SW480 (cell line): ENCODE measurements at regions not wholly inside any gene's neighbourhood (a gene's known extent, or its start where the extent isn't known, plus 50 kb on each side); places are given as distances from the start of the nearest gene placed in this dataset.

Experiments
- DNase-seq: peaks from one replicate; pipeline ENCODE4 v3.0.0-alpha.2; 2016; ENCODE audit warnings: low spot score

DNA sequence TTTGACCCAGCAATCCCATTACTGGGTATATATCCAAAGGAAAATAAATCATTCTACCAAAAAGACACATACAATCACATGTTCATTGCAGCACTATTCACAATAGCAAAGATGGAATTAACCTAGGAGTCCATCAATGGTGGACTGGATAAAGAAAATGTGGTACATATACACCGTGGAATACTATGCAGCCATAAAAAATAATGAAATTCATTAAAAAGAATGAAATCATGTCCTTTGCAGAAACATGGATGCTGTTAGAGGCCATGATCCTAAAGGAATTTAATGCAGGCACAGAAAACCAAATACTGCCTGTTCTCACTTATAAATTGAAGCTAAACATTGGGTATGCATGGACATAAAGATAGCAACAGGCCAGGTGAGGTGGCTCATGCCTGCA, 61.9 kb upstream of the BMP6 start:
- DNase-seq: no peak

DNA sequence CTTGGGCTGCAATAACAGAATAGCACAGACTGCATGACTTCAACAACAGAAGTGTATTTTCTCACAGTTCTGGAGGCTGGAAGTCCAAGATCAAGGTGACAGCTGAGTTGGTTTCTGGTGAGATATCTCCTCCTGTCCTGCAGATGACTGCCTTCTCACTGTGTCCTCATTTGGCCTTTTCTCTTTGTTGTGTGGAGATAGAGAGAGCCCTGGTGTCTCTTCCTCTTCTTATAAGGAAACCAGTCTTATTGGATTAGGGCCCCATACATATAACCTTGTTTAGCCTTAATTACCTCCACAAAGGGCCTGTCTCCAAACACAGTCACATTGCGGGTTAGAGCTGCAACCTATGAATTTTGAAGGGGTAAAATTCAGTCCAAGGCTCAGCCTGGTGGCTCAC, 57.0 kb upstream of the BMP6 start:
- no peak for DNase-seq

DNA sequence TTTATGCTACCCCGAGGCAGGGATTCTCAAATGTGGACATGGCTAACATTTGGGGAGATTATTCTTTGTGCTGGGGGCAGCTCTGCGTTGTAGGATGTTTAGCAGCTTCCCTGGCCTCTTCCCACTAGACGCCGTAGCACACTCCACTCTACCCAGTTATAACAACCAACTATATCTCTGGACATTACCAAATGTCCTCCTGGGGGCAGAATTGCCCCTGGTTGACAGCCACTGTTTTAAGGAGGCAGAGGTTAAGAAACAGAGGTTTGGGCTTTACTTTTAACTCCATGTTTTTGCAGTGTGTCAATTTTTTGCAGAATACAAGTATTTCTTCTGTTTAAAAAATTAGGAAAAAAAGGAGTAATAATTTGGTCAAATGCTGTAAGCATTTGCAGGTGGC, 56.2 kb upstream of the BMP6 start:
- no peak for DNase-seq

DNA sequence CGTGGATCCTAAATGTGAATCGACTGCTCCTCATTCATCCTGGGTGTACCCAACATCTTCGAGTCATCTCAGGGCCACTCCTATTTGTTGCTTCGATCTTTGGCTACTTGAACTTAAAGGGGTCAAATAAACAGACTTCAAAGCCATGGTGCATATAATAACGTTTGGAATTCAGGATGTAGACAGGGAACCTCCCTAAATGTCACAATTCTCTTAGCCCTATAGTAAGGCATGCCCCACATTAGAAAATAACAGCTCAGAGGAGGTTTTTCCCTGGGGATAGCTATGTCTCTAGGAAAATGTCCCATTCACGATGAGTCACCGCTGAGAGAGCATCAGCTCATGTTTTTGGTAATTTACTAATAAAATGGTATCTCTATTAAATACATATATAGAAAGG, 54.8 kb upstream of the BMP6 start:
- DNase-seq: peak; percentile 45

DNA sequence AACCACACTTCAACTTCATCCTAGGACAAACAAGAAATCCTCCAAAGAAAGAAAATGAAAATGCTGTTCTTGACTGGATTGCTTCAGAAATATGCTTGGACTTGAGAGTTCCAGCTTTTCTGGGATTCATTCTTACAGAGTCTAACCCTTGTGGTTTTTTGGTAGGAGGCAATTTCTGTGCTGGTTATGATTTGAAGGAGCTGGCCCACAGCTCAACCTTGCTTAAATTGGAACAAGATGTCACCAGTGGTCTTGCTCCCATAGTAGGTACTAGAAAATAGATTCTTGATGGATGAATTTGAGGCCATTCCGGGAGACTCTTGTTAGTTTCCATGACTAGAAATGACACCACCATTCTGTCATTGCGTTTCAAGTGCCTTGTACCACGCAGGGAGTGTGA, 54.3 kb upstream of the BMP6 start:
- DNase-seq: no peak

DNA sequence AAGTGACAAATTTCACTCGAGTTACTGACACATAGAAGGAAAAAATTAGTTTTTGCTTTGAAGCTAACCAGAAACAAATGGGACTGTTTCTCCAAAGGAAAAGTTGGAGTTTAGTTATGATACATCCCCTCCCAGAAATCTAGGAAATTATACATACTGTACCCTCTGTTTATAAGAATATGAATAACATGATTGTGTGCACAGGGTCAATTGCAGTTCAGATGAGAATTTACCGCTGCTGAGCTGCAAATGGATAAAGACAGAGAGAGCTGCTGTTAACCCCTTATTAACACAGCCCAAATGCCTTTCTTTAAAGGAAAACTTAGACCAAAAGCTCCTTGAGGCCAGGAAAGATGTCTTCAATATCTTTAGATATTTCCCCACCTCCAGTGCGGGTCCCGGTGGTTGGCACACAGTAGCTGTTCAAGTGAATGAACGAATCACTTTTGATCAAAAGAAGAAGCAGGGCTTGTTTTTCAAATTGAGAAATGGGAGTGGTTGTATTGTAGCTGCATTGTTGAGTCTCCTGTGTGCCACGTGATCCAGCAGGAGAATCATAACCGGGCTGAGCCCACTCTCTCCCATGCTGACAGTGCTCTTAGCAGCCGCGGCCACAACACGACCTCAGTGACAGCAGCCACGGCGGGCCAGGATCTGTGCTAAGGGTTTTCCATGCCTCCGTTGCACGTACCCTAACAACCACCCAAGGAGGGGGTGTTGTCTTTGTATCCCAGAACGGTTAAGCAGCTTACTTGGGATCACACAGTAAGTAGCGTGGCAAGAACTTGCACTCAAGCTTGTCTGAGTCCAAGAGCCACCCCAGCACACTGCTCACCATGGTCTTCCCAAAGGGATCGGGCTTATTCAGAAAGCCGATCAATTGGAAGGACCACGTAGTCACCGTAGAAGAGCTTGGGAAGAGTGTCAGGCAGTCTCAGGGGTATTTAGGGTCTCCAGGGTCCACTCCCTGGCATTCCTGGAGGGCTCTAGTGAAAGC, 53.5 kb upstream of the BMP6 start:
- peak; percentile 21 for DNase-seq

DNA sequence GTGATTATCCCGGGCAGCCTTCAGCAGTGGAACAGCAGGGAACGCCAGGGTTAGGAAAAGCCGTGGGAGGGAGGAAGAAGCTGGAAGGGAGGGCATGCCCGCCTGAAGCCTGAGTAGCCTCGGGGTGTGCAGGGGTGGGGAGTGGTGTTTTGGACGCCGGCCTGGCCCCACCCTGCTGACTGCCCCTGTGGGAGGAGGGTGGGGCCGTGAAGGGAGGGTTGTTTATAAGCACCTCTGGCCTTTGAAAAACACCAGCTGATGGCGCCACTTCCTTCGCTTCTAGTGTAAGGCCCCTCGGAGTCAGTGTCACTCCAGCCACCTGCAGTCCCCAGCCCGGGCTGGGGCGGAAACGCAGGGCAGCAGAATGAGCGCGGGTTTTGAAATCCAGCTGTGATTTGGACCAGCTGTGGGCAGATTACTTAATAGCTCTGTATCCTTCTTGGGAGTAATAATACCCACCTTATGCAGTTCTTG, 52.8 kb upstream of the BMP6 start:
- peak; percentile 78 for DNase-seq

DNA sequence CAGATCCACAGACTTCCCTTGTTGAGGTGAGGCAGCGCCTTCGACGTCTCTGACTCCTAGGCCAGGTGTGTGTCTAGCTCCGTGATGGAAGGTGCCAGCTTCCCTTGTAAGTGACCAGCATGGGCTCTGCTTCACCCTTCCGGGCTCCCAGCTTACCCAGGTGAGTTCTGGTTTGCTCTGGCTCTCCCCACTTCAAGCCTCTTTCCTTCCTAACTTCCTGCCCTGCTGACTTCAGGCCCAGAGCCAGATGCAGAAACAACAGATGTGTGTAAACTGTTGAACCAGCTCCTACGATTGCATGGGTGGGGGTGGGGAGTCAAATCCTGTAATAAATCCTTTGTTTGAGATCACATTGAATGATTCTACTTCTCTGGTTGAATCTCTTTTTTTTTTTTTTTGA, 51.6 kb upstream of the BMP6 start:
- DNase-seq: no peak

DNA sequence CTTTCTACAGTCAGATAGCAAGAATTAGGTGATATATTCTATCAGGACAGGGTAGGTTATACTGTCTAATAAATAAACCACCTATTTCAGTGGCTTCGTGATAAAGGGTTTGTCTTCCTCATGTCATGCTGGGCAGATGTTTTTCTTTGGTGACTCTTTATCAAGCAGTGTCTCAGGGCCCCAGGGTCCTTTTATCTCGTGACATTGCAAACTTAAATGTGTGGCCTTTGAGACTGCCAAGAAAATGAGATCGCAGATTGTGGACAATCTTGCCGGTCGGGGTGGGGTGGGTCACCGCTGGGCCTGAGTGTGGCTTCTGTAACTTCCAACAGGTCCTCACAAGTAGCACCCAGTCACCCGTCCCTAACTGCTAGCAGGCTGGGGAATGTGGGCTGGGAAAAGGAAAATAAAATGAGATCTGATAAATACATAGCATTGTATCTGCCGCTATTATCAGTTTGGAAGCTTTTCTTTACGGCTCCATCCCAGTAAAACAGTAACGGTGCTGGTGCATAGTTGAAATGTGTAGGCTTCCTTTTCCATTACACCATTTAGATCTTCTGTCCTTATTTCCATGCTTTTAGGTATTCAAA, 50.5 kb upstream of the BMP6 start:
- no peak for DNase-seq
